ENCODE measurements at regions not wholly inside any gene's neighbourhood (a gene's known extent, or its start where the extent isn't known, plus 50 kb on each side); places are given as distances from the start of the nearest gene placed in this dataset.
"Not testable (repeated sequence)": the region's sequence is repeated elsewhere in the genome, so short reads cannot be mapped to it uniquely, and the experiment has no call there.

GRCh38 chr15:84421513-84422181 is 179.2 kb upstream of the ZSCAN2 start:
- not testable (repeated sequence) for DNase-seq (ENCODE audit: low read depth)

- DNase-seq (ENCODE audit: low read depth), result not testable (repeated sequence)
These were observed 175.5 kb upstream of the ZSCAN2 start for GRCh38 chr15:84425327-84425726.

- DNase-seq (ENCODE audit: low read depth), result not testable (repeated sequence)
These were observed 127.4 kb upstream of the ZSCAN2 start for GRCh38 chr15:84473305-84473877.

GRCh38 chr15:84476364-84477033 is 124.3 kb upstream of the ZSCAN2 start:
- not testable (repeated sequence) for DNase-seq (ENCODE audit: low read depth)

- not testable (repeated sequence) for DNase-seq (ENCODE audit: low read depth)
These were observed 123.3 kb upstream of the ZSCAN2 start for GRCh38 chr15:84477550-84477949.

- not testable (repeated sequence) for DNase-seq (ENCODE audit: low read depth)
These were observed 120.6 kb upstream of the ZSCAN2 start for GRCh38 chr15:84480174-84480681.

- DNase-seq (ENCODE audit: low read depth), result not testable (repeated sequence)
These were observed 117.0 kb upstream of the ZSCAN2 start for GRCh38 chr15:84483859-84484258.

GRCh38 chr15:84500165-84500889 is 100.5 kb upstream of the ZSCAN2 start:
- peak; percentile 31 for DNase-seq (ENCODE audit: low read depth)

GRCh38 chr15:84503101-84503500 is 97.7 kb upstream of the ZSCAN2 start:
- not testable (repeated sequence) for DNase-seq (ENCODE audit: low read depth)

GRCh38 chr15:84505552-84505951 is 95.3 kb upstream of the ZSCAN2 start:
- DNase-seq (ENCODE audit: low read depth), result not testable (repeated sequence)

- DNase-seq (ENCODE audit: low read depth), result not testable (repeated sequence)
These were observed 88.5 kb upstream of the ZSCAN2 start for GRCh38 chr15:84512324-84512723.

- DNase-seq (ENCODE audit: low read depth), result peak; percentile 32
These were observed 84.0 kb upstream of the ZSCAN2 start for GRCh38 chr15:84516773-84517172.

- DNase-seq (ENCODE audit: low read depth), result not testable (repeated sequence)
These were observed 75.1 kb upstream of the ZSCAN2 start for GRCh38 chr15:84525491-84526344.

GRCh38 chr15:84530751-84531150 is 70.1 kb upstream of the ZSCAN2 start:
- DNase-seq (ENCODE audit: low read depth), result not testable (repeated sequence)

- not testable (repeated sequence) for DNase-seq (ENCODE audit: low read depth)
These were observed 69.6 kb upstream of the ZSCAN2 start for GRCh38 chr15:84531223-84531622.

GRCh38 chr15:84531709-84532367 is 69.0 kb upstream of the ZSCAN2 start:
- not testable (repeated sequence) for DNase-seq (ENCODE audit: low read depth)

- DNase-seq (ENCODE audit: low read depth), result not testable (repeated sequence)
These were observed 67.1 kb upstream of the ZSCAN2 start for GRCh38 chr15:84533705-84534104.

- DNase-seq (ENCODE audit: low read depth), result not testable (repeated sequence)
These were observed 66.1 kb upstream of the ZSCAN2 start for GRCh38 chr15:84534561-84535235.

- DNase-seq (ENCODE audit: low read depth), result not testable (repeated sequence)
These were observed 64.6 kb upstream of the ZSCAN2 start for GRCh38 chr15:84536181-84536580.

GRCh38 chr15:84544586-84544985 is 56.2 kb upstream of the ZSCAN2 start:
- not testable (repeated sequence) for DNase-seq (ENCODE audit: low read depth)
